ENCODE measurements at regions not wholly inside any gene's neighbourhood (a gene's known extent, or its start where the extent isn't known, plus 50 kb on each side); places are given as distances from the start of the nearest gene placed in this dataset.

- no peak overlapping the region for H3K9ac ChIP-seq (ENCODE audit: low read depth, low read length)
- no peak overlapping the region for H2AK5ac ChIP-seq (ENCODE audit: low read depth, low read length)
- WGBS, 2 experiments (ENCODE audit: extremely low coverage in 2 of 2, insufficient read length in 1 of 2), result no CpG with 5 or more reads among the region's 1 CpG
- no peak overlapping the region for H4K91ac ChIP-seq (ENCODE audit: insufficient read depth, low read depth, low read length)
- no peaks in the 10 kb centered on the region for H3K36me3 ChIP-seq (ENCODE audit: control insufficient read depth, insufficient read depth, low read length)
- H3K4me2 ChIP-seq (ENCODE audit: low read depth, low read length), result no peak overlapping the region
- H3K4me1 ChIP-seq (ENCODE audit: control insufficient read depth, insufficient read depth, low read length), result peaks cover 4% of the 10 kb centered on the region; the same call in 1 of the 2 replicates
- intact Hi-C loops (cut with micrococcal nuclease), result no loop called here
- H2BK15ac ChIP-seq (ENCODE audit: low read depth, low read length), result no peak overlapping the region
- H2BK5ac ChIP-seq (ENCODE audit: low read depth, low read length, poor library complexity, severe bottlenecking), result no peak overlapping the region
- H3K4me3 ChIP-seq (ENCODE audit: insufficient read depth, low read depth, low read length), result no peak overlapping the region
- H3K4ac ChIP-seq (ENCODE audit: low read depth, low read length), result no peak overlapping the region
- H3K23ac ChIP-seq (ENCODE audit: low read depth, low read length), result no peak overlapping the region
- no peaks in the 10 kb centered on the region for H4K20me1 ChIP-seq (ENCODE audit: insufficient read depth, low read length)
- H2AK9ac ChIP-seq (replicated peaks; ENCODE audit: low read depth, low read length, poor library complexity), result no peak overlapping the region
- dilution Hi-C loops (cut with HindIII; ENCODE audit: low sequenced_read_pairs, unreplicated experiment), result no loop called here
- no peak for ATAC-seq (ENCODE audit: low read depth)
- H3K9me1 ChIP-seq (ENCODE audit: insufficient read depth, low read length), result no peaks in the 10 kb centered on the region
- BruUV-seq (replicated peaks), result no TSS peak
- ChIA-PET CTCF (no interaction called here), POLR2A (ENCODE audit: unreplicated experiment) (no interaction called here)
- H3K79me1 ChIP-seq (ENCODE audit: low read depth in 1 of 2, low read length in 2 of 2), result no peaks in the 10 kb centered on the region
- H3K18ac ChIP-seq (ENCODE audit: low read depth, low read length), result no peak overlapping the region
- TF ChIP-seq RAD21 (IDR thresholded peaks at IDR 0.05; ENCODE audit: low read length) (no peak), RCOR1 (IDR thresholded peaks at IDR 0.05; ENCODE audit: insufficient replicate concordance, low read length) (no peak), CHD1 (IDR thresholded peaks at IDR 0.05; ENCODE audit: low read depth, low read length) (no peak), MXI1 (IDR thresholded peaks at IDR 0.05; ENCODE audit: borderline replicate concordance, low read depth, low read length) (no peak), CEBPB (IDR thresholded peaks at IDR 0.05; ENCODE audit: low read depth, low read length) (no peak), RFX5 (IDR thresholded peaks at IDR 0.05; ENCODE audit: low read depth, low read length) (no peak), FOS (IDR thresholded peaks at IDR 0.05; ENCODE audit: low read depth, low read length) (no peak), POLR2A (IDR thresholded peaks at IDR 0.05; ENCODE audit: low read depth, low read length) (no peak), USF2 (IDR thresholded peaks at IDR 0.05; ENCODE audit: low read depth, low read length) (no peak), BHLHE40 (IDR thresholded peaks at IDR 0.05; ENCODE audit: low read depth, low read length) (no peak), CTCF (conservative IDR thresholded peaks at IDR 0.05; ENCODE audit: low read depth, low read length) (no peak), MAZ (IDR thresholded peaks at IDR 0.05; ENCODE audit: borderline replicate concordance, low read depth, low read length) (no peak), SMC3 (IDR thresholded peaks at IDR 0.05; ENCODE audit: low read depth, low read length) (no peak), NFE2L2 (IDR thresholded peaks at IDR 0.05; ENCODE audit: low read depth, low read length) (no peak)
- H2AFZ ChIP-seq (replicated peaks; ENCODE audit: low read length, poor library complexity), result no peak overlapping the region
- no peak for DNase-seq
- H3K27ac ChIP-seq (ENCODE audit: insufficient read depth, low read length), result no peak overlapping the region
- no peaks in the 10 kb centered on the region for H3K9me3 ChIP-seq (ENCODE audit: control insufficient read depth, insufficient read depth, low read length)
- H3K56ac ChIP-seq (ENCODE audit: extremely low read depth, insufficient read depth, low read length), result no peak overlapping the region
- H3K14ac ChIP-seq (replicated peaks; ENCODE audit: low read depth, low read length), result no peak overlapping the region
- no peaks in the 10 kb centered on the region for H3K27me3 ChIP-seq (ENCODE audit: control insufficient read depth, insufficient read depth, low read length)
- no peak overlapping the region for H4K8ac ChIP-seq (ENCODE audit: low read depth in 2 of 2, low read length in 2 of 2)
- H2BK20ac ChIP-seq (ENCODE audit: low read depth, low read length), result no peak overlapping the region
- no peak overlapping the region for H2BK120ac ChIP-seq (ENCODE audit: low read depth, low read length)
- no peak overlapping the region for H4K5ac ChIP-seq (ENCODE audit: low read depth, low read length)
- in situ Hi-C loops (cut with MboI; ENCODE audit: low sequenced_read_pairs), result no loop called here
Observed at GRCh38 chr5:98641671-98642070, 131.8 kb upstream of the RGMB start.
